Right lung (tissue), 2 donors: ENCODE measurements at regions not wholly inside any gene's neighbourhood (a gene's known extent, or its start where the extent isn't known, plus 50 kb on each side); places are given as distances from the start of the nearest gene placed in this dataset.
"Not testable (repeated sequence)": the region's sequence is repeated elsewhere in the genome, so short reads cannot be mapped to it uniquely, and the experiment has no call there.

Source experiments
- DNase-seq, 2 donors: peaks; one replicate each; pipeline ENCODE4 v3.0.0-alpha.2; 2013

DNA sequence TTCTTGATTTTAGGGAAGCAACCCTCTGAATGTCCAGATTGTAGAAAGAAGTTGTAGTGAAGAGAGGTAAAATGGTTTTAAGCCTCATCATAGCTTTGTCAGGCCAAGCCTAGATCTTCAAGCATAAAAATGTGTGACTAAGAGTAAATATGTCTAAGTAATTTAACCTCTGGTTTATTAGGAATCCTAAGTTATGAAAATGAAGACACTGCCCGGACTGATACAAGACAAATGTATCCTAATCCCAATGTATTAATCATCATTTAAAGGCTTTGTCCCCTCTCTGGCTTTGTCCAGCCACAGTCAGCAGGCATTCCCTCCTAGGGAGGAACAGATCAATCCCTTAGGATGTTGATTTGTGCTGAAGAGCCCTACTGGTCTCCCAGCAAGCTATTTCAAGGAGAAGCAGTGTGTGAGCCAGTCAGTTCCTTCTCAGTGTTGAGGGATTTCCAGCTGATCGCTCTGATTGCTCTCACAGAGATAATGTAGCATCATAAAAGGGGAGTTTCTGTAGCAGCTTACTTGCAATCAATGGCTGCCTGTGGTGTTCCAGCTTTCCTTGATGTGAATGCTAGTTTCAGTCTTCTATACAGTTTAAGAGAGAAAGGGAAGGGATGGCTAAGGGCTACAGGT, 796.1 kb downstream of the EPHA4 start:
- no peak for DNase-seq

DNA sequence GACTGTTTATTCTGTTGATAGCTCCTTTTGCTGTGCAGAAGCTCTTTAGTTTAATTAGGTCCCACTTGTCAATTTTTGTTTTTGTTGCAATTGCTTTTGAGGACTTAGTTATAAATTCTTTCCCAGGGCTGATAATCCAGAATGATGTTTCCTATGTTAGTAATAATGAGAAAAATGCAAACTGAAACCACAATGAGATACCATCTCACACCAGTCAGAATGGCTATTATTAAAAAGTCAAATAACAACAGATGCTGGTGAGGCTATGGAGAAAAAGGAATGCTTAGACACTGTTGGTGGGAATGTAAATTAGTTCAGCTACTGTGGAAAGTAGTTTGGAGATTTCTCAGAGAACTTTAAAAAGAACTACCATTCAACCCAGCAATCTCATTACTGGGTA, 793.0 kb downstream of the EPHA4 start:
- not testable (repeated sequence) for DNase-seq

DNA sequence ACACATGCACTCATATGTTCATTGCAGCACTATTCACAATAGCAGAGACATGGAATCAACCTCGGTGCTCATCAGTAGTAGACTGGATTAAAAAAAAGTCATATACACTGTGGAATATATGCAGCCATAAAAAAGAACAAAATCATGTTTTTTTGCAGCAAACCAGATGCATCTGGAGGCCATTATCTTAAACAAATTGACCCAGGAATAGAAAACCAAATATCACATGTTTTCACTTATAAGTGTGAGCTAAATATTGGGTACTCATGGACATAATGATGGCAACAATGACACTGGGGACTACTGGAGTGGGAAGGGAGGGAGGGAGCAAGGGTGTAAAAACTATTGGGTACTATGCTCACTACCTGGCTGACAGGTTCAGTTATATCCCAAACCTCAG, 792.6 kb downstream of the EPHA4 start:
- DNase-seq = no peak

- peak in 1 of 2 donors; percentile 28 for DNase-seq
These were observed 792.2 kb downstream of the EPHA4 start for GRCh38 chr2:220779931-220780330.

DNA sequence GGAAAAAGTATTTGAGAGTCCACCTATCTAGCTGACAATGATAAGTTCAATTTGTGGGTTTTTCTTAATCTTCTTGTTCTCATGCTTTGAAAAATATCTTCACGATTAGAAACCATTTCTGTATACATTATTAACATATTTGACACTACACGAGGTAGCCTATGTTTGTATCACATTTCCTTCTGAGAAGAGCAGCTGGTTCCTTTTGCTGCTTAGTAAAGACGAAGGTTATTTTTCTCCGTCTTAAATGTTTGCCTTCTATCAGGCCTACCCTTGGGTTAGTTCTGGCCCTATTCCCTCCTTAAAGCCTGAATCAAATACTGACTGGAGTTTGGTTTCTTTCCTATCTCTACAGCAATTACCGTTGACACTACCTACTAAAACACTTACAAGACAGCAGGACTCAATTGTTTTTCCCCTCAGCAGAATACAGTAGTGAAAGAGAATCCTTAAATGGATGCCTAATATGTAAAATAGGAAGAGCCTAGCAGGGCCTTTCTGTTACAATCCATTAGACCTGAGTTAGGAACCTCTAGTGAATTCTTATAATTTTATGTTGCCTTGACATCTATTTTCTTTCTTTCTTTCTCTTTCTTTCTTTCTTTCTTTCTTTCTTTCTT, 790.4 kb downstream of the EPHA4 start:
- DNase-seq = no peak

DNA sequence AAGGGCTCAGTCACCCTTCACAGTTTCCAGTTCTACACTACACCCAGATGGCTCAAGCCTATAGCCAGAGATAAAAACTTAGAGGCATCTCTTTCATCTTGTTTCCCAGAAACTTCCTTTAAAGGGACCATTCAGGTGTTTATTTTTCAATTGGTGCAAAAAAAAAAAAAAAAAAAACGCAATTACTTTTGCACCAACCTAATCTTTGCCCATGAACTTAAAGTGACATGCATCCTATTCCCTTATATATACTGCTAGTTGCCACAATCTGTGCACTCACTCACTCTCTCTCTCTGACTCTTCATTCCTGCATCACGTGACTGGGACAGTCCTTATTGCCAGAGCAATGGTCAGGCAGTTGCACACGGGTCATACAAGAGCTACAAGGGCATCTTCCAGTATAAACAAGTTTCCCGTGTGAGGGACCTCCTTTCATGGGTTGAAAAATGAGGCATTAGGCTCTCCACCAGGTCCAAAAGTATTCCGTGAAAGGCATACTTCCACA, 789.4 kb downstream of the EPHA4 start:
- DNase-seq = no peak

GRCh38 chr2:220783671-220784070, 788.4 kb downstream of the EPHA4 start:
- no peak for DNase-seq

DNA sequence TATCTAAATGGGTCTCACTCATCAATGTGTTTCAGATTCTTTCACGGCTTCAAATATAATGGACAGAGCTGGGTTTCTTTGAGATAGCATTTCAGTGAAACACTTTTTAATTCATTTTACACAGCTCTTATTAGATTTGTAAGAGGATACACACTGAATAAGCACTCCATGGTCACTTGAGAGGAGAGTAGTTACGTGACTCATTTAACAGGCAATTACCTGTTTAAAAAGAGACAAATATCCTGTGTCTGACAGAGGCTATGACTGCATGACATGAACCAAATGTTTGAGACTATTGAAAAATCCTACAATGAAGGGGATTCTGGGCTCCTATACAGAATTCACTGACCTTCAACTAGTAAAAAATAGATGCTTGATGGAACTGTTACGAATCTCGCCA, 786.9 kb downstream of the EPHA4 start:
- no peak for DNase-seq

- DNase-seq = no peak
These were observed 785.9 kb downstream of the EPHA4 start for GRCh38 chr2:220786216-220786615.

- DNase-seq = no peak
These were observed 784.9 kb downstream of the EPHA4 start for GRCh38 chr2:220787251-220787650.

DNA sequence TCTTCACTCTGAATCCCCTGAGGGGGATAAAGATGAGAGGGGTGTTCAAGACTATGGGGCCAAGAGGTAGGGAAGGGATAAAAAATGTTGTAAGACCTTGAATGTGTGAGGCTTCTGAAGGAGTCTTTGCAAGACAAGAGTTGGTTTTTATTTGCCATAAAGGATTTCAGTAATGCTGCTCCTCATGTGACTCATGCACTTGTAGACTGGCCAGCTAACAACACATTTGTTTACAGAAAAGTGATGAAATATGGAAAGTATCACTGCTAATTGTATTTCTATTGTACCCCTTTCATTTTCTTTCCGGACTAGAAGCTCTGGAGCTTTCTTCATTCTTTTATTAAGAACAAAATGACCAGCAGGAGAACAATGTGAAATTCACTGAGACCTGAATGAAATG, 782.1 kb downstream of the EPHA4 start:
- no peak for DNase-seq

DNA sequence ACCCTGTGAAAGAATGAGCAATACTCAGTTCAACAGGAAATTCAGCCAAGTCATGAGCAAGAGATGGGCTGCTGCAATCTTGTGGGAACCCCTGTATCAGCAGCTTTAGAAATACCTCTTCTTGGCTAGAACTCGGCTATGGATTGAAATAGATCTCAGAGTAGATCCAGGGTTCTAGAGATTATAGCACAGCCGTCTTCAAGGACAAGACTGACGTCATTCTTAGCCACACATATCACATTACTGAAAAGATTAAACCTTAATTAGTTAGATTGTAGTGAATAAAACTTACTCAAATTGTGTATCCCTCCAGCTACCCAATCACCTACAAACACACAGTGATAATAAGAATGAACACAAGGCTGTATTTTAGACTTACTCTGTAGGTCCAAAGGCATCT, 776.4 kb downstream of the EPHA4 start:
- no peak for DNase-seq

DNA sequence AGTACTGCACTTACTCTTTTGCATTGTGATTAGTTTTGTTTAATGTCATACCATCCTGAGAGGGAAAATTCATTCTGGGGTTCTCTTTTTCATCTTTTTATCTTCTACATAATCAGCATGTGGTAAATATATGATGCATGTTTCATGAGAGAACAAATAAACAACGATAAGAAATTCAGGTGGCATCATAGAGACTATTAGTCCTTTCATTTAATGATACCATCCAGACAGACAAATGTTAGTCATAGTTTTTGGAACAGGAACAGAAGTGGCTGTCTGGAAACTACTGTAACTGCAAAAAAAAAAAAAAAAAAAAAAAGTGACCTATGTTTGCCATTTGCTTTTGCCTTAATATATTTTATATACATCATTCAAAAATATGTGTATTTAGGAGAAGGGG, 761.0 kb downstream of the EPHA4 start:
- DNase-seq = no peak

GRCh38 chr2:220811952-220812570, 760.0 kb downstream of the EPHA4 start:
- no peak for DNase-seq

DNA sequence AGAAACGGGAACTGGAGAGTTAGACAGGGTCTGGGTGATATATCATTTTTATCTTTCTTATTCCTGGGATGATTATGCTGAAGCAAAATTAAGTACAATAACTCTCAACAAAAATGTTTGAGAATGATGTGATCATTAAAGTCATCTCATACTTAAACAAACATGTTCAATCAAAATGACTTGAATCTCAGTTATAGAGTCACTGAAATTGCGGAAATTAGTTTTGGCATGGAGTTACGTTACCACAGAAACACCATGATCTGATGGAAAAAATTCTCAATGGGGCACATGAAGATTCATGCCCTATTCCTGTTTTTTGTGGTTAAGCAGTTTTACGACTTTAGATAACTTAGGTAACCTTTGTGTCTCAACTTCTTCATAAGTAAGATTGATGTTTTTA, 757.7 kb downstream of the EPHA4 start:
- DNase-seq = no peak

- DNase-seq = no peak
These were observed 756.4 kb downstream of the EPHA4 start for GRCh38 chr2:220815698-220816097.

DNA sequence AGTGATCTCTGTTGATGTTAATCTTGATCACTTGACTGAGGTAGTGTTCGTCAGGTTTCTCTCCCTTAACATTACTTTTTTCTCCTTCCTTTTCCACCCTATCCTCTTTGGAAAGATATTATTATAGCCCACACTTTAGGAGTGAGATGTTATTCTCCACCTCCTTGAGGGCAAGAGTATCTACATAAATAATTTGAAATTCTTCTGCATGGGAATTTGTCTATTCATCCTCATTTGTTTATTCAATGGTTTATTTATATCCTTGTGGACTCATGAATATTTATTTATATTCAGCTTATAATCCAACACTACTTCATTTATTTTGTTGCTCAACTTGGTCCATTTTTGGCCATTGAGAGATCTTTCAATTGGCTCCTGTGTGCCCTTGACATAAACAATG, 750.4 kb downstream of the EPHA4 start:
- no peak for DNase-seq

- not testable (repeated sequence) for DNase-seq
These were observed 748.5 kb downstream of the EPHA4 start for GRCh38 chr2:220823590-220823989.

DNA sequence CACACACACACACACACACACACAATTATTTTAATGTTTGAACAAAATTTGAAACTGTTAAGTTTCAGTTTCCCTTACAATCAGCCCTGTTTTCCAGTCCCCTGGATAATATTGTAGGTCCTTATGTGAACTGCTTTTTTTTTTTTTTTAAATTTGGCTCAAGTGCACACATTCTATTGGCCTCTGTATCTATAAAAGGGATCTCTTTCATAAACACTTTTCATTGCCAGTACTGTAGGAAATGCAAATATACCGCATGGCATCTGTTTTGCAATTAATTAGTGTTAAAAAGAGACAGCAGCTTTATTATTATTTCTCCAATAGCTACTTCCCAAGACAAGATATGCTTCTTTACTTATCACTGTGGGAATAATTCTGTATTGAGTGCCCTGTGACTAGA, 738.7 kb downstream of the EPHA4 start:
- no peak for DNase-seq

GRCh38 chr2:220835583-220835982, 736.5 kb downstream of the EPHA4 start:
- no peak for DNase-seq

- no peak for DNase-seq
These were observed 734.9 kb downstream of the EPHA4 start for GRCh38 chr2:220837226-220837625.

DNA sequence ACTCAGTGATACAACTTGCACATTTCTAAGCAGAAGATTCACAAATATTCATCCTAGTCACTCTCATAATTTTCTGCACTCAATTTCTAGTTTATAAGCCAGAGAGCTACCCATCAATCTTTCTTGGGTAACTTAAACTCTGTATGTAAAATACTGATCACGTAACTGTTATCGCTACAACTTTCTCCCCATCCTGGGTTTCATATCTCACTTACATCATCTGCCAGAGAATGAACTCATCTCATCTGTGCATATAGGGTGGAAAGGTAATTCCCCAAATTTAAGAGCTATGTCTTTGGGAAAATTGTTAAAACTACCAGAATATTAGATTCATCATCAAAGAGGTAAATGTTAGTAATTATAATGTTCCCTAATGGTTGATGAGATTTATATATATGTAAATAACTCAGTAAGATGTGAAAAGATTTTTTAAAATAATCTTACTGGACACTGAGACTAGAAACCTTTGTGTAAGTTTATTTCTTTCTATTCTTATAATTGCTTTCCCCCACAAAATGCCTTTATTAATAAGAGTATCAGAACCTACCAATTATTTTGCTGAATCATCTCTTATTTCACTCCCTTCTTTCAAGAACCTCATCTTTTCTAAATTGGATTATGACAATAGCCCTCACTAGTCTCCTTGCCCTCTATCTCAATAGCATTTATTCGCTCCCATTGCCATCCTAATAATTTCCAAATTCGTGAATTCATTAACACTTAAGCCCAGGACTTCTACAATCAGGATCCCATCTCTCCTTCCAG, 729.0 kb downstream of the EPHA4 start:
- no peak for DNase-seq
